HCT116 (cell line): ENCODE measurements at regions not wholly inside any gene's neighbourhood (a gene's known extent, or its start where the extent isn't known, plus 50 kb on each side); places are given as distances from the start of the nearest gene placed in this dataset.

Experiments
- EZH2phosphoT487 ChIP-seq: fragments of 200-600 bp; IDR thresholded peaks from 2 replicates; pipeline ENCODE4 v1.6.1; 2018; ENCODE audit warnings: antibody characterized with exemption, borderline replicate concordance
- TF ChIP-seq, protein P1 (sequence below), 3 experiments: fragments of 200-600 bp in 1 of 3; sonication (generic) in 1 of 3; IDR thresholded peaks in 2 of 3; conservative IDR thresholded peaks in 1 of 3; 2 replicates each; pipeline ENCODE4 v1.5.1; 2012 to 2017; ENCODE audit warnings: low read depth in 2 of 3, low read length in 2 of 3, antibody characterized with exemption in 1 of 3, borderline replicate concordance in 1 of 3, control low read depth in 1 of 3, mild to moderate bottlenecking in 1 of 3, mixed read lengths in 1 of 3, mixed run types in 1 of 3, moderate library complexity in 1 of 3; ENCODE audit not compliant: insufficient read depth in 1 of 3
- TF ChIP-seq, protein P2 (sequence below): IDR thresholded peaks from 2 replicates; pipeline ENCODE4 v1.6.1; 2012; ENCODE audit warnings: low read depth

DNA sequence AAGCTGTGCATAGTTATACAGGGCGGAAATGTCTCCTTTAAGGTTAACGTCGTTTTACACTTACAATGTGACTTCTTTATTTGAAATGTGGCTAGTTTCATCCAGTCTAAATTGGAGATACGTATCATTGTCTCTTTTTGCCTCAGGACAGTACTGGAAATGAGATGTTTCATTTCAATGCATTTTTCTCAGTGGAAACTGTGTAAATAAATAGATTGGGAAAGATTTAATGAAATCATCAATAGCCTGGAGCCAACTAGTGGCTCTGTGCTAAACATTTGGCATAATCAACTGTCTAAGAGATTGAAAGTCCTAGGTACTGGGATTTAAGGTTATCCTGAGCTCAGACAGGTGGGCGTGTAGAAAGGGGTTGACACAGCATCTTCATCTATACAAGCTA lies 691.5 kb upstream of the CCDC54 start:
- TF ChIP-seq EZH2phosphoT487 = no peak
- TF ChIP-seq, protein P1, sequence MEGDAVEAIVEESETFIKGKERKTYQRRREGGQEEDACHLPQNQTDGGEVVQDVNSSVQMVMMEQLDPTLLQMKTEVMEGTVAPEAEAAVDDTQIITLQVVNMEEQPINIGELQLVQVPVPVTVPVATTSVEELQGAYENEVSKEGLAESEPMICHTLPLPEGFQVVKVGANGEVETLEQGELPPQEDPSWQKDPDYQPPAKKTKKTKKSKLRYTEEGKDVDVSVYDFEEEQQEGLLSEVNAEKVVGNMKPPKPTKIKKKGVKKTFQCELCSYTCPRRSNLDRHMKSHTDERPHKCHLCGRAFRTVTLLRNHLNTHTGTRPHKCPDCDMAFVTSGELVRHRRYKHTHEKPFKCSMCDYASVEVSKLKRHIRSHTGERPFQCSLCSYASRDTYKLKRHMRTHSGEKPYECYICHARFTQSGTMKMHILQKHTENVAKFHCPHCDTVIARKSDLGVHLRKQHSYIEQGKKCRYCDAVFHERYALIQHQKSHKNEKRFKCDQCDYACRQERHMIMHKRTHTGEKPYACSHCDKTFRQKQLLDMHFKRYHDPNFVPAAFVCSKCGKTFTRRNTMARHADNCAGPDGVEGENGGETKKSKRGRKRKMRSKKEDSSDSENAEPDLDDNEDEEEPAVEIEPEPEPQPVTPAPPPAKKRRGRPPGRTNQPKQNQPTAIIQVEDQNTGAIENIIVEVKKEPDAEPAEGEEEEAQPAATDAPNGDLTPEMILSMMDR (IDR thresholded peaks at IDR 0.05 in 2 of 3, conservative IDR thresholded peaks at IDR 0.05 in 1 of 3; ENCODE audit: borderline replicate concordance in 1 of 3, insufficient read depth in 1 of 3, low read depth in 2 of 3, low read length in 2 of 3) = no peak
- TF ChIP-seq, protein P2, sequence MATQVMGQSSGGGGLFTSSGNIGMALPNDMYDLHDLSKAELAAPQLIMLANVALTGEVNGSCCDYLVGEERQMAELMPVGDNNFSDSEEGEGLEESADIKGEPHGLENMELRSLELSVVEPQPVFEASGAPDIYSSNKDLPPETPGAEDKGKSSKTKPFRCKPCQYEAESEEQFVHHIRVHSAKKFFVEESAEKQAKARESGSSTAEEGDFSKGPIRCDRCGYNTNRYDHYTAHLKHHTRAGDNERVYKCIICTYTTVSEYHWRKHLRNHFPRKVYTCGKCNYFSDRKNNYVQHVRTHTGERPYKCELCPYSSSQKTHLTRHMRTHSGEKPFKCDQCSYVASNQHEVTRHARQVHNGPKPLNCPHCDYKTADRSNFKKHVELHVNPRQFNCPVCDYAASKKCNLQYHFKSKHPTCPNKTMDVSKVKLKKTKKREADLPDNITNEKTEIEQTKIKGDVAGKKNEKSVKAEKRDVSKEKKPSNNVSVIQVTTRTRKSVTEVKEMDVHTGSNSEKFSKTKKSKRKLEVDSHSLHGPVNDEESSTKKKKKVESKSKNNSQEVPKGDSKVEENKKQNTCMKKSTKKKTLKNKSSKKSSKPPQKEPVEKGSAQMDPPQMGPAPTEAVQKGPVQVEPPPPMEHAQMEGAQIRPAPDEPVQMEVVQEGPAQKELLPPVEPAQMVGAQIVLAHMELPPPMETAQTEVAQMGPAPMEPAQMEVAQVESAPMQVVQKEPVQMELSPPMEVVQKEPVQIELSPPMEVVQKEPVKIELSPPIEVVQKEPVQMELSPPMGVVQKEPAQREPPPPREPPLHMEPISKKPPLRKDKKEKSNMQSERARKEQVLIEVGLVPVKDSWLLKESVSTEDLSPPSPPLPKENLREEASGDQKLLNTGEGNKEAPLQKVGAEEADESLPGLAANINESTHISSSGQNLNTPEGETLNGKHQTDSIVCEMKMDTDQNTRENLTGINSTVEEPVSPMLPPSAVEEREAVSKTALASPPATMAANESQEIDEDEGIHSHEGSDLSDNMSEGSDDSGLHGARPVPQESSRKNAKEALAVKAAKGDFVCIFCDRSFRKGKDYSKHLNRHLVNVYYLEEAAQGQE = no peak
